ENCODE measurements at regions not wholly inside any gene's neighbourhood (a gene's known extent, or its start where the extent isn't known, plus 50 kb on each side); places are given as distances from the start of the nearest gene placed in this dataset.

GRCh38 chrX:121102101-121102500 is 54.7 kb downstream of the GLUD2 start:
- no peak for DNase-seq (ENCODE audit: low spot score)

- no peak for DNase-seq (ENCODE audit: low spot score)
Observed at GRCh38 chrX:121103381-121103780, 56.0 kb downstream of the GLUD2 start.

GRCh38 chrX:121106484-121107235 is 59.2 kb downstream of the GLUD2 start:
- no peak for DNase-seq (ENCODE audit: low spot score)

- no peak for DNase-seq (ENCODE audit: low spot score)
Observed at GRCh38 chrX:121109986-121110385, 62.6 kb downstream of the GLUD2 start.

- no peak for DNase-seq (ENCODE audit: low spot score)
Observed at GRCh38 chrX:121110536-121110935, 63.1 kb downstream of the GLUD2 start.

DNA sequence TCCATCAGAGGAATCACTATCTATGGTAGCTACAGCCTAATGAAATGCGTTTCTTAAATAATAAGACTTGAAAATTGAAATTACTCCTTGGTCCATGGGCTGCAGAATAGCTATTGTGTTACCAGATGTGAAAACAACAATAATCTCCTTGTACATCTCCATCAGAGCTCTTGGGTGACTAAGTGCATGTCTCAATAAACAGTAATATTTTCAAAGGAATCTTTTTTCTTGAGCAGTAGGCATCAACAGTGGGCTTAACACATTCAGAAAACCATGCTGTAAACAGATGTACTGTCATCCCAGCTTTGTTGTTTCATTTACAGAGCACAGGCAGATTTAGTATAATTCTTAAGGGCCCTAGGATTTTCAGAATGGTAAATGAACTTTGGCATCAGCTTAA is 67.3 kb downstream of the GLUD2 start:
- no peak for DNase-seq (ENCODE audit: low spot score)

DNA sequence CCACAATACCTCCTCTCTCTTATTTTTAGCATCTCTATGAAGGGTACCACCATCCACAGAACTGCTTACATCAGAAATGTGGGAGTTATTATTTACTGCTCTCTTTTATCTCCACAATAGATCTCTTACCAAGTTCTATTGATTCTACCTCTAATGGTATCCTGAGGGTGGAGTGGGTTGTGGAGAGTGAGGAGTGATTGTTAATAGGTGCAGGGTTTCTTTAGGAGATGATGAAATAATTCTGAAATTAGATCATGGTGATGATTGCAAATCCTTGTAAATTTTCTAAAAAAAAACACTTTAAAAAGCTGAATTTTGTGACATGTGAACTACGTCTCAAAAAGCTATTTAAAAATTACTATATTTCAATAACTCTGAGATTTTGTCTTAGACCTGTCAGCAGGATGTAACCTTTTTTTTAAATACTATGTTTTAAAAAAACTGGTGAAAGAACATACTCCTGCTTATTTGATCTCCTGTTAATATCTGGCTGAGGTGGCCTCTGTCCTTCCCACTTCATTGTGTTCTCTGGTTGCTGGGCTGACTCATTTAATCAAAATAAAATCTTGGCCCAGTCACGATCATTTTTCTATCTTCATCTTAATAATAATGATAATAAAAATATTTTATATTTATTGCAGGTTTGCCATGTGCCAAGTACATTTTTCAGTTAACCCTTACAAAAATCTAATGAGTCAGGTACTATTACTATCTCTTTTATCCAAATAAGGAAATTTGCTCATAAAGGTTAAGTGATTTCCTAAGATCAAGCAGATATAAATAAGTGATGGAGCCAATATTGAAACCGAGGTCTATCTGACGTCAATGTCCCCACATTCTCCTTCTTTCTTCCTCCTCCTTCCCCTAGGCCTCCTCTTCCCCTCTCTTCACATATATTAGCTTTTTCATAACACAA is 73.5 kb downstream of the GLUD2 start:
- DNase-seq (ENCODE audit: low spot score): no peak

GRCh38 chrX:121122332-121122731 is 74.9 kb downstream of the GLUD2 start:
- no peak for DNase-seq (ENCODE audit: low spot score)

- DNase-seq (ENCODE audit: low spot score): no peak
Observed at GRCh38 chrX:121128925-121129877, 81.8 kb downstream of the GLUD2 start.

GRCh38 chrX:121132675-121133074 is 85.3 kb downstream of the GLUD2 start:
- DNase-seq (ENCODE audit: low spot score): no peak

GRCh38 chrX:121135488-121136207 is 88.2 kb downstream of the GLUD2 start:
- no peak for DNase-seq (ENCODE audit: low spot score)

GRCh38 chrX:121146059-121146628 is 98.7 kb downstream of the GLUD2 start:
- no peak for DNase-seq (ENCODE audit: low spot score)

GRCh38 chrX:121150217-121150616 is 102.8 kb downstream of the GLUD2 start:
- DNase-seq (ENCODE audit: low spot score): no peak

GRCh38 chrX:121151293-121151692 is 103.9 kb downstream of the GLUD2 start:
- no peak for DNase-seq (ENCODE audit: low spot score)

DNA sequence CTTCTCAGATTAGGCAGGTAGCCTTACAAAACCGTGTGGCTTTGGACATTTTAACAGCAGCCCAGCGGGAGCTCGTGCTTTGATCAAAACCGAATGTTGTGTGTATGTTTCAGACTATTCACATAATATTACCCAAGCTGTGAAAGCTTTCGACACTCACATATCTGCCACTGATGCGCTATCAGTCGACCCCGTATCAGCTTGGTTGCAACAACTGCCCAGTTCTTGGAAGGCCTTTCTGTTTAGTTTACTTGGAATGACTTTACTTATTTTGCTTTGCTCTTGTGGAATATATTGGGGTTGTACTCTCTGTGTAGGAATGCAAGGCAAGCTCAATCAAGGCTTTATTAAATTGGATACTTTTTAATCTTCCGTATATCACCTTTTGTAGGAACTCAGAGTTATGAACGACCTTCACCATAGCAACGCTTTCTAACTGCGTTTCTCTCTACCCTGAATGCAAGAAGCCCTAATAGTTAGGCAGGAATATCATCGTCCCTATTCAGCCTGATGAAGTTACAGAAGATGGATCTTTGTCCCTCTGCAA is 107.5 kb downstream of the GLUD2 start:
- no peak for DNase-seq (ENCODE audit: low spot score)

DNA sequence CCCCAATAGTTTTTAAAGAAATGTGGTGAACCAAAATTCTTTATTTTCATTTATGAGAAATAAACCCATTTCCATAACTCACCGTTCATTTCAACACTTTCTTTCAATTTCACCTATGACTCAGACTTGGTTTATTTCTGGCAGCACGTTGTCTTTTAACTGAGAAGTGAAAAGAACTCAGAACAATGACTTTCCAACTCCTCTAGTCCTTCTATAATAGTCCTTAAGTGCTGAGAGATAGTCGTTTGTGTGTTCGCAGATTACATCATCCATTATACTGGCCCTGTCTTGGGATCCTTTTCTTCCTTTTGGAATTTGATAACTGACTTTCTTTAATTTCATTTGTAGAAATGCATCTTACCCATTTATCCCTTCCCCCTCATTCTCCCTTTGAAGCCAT is 113.6 kb downstream of the GLUD2 start:
- DNase-seq (ENCODE audit: low spot score): no peak

DNA sequence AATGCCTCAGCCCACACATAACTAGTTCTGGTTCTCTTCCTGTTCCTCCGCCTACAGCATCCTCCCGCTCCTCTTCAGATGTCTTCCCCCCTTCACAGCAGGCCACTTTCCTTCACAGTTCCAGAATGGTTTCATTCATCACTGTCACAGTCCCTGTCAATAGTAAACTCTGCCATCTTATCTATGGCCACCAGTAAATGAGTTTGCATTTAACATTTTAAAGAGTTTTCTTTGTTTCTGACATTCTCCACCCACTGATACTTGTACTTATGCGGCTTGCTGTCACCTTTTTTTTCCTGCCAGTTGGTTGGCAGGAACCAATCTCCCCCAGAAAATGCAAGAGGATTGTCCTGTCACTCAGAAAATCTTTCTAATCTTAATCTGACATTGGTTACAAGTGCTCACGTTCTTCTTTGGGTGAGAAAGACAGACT is 114.1 kb downstream of the GLUD2 start:
- no peak for DNase-seq (ENCODE audit: low spot score)

- no peak for DNase-seq (ENCODE audit: low spot score)
Observed at GRCh38 chrX:121163443-121163842, 116.0 kb downstream of the GLUD2 start.

DNA sequence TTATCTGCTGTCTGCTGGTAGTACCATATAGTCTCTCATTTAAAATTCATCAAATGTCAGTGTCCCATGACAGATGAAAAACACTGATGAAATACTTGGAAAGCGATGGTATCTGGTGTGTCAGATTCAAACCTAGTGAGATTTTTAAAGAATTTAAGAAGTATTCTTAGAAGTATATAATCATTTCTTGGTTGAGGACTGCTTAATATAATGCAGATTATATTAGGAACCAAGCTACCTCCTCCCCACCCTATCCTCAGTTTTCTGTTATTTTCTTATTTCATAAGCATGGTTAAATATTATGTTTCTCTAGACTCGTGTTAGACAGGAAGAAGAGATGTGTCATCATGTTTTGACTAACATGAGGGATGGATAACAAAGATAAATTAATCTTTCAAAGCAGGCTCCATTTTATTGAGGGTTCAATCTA is 118.5 kb downstream of the GLUD2 start:
- no peak for DNase-seq (ENCODE audit: low spot score)
